ENCODE measurements at regions not wholly inside any gene's neighbourhood (a gene's known extent, or its start where the extent isn't known, plus 50 kb on each side); places are given as distances from the start of the nearest gene placed in this dataset.
"Not testable (repeated sequence)": the region's sequence is repeated elsewhere in the genome, so short reads cannot be mapped to it uniquely, and the experiment has no call there.

DNA sequence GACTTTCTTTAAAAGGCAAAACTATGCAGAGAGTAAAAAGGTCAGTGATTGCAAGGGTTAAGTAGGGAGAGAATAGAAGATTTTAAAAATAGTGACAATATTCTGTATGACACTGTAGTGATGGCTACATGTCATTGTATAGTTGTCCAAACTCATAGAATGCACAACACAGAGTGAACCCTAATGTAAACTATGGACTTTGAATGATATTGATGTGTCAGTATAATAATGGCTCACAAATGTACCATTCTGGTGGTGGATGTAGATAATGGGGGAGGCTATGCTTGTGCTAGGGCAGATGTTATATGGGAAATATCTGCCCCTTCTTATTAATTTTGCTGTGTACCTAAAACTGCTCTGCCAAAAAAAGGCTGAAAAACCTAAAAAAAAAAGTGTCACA, 468.9 kb downstream of the KIF4B start:
- in situ Hi-C loops (cut with HindIII; ENCODE audit: low sequenced_read_pairs) = no loop called here

GRCh38 chr5:155485386-155485785, 471.8 kb downstream of the KIF4B start:
- in situ Hi-C loops (cut with HindIII; ENCODE audit: low sequenced_read_pairs) = no loop called here

GRCh38 chr5:155489949-155490348, 476.4 kb downstream of the KIF4B start:
- in situ Hi-C loops (cut with HindIII; ENCODE audit: low sequenced_read_pairs) = no loop called here

GRCh38 chr5:155492191-155492590, 478.6 kb downstream of the KIF4B start:
- in situ Hi-C loops (cut with HindIII; ENCODE audit: low sequenced_read_pairs) = no loop called here

DNA sequence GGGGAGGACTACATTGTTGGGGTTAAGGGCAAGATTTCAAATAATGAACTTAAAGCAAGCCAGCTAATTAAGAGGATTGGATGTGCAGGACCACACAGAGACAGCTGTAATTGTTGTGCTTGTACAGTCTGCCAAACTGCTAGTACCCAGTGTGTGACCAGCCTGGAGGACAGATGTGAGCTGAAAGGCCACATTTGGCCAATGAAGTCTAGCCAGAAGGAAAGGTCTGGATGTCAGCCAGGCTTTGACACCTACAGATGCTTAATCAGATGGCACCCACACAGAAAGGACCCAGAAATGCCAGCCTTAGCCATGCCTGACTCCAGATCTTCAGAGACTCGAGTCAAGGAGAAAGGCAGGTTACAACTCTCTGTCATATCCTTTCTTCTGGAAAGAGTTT, 491.1 kb downstream of the KIF4B start:
- in situ Hi-C loops (cut with HindIII; ENCODE audit: low sequenced_read_pairs) = no loop called here

DNA sequence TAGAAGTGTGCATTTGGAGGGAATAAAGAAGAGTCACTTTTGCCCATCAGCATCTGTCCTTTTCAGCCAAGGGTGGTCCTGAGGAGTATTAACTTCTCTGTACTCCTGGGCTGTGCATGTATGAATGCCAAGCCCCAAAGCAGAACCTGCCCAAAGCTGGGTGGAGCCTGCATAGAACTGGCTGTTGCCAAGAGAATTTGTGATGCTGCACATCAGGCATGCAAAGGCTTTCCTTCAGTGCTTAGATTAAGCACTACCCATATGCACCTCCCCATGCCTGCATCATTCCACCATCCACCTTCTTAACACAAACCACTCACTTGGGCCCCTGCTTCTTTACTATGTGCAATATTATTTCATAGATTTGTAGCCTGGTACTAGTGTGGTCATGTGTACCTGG, 493.8 kb downstream of the KIF4B start:
- in situ Hi-C loops (cut with HindIII; ENCODE audit: low sequenced_read_pairs) = no loop called here

DNA sequence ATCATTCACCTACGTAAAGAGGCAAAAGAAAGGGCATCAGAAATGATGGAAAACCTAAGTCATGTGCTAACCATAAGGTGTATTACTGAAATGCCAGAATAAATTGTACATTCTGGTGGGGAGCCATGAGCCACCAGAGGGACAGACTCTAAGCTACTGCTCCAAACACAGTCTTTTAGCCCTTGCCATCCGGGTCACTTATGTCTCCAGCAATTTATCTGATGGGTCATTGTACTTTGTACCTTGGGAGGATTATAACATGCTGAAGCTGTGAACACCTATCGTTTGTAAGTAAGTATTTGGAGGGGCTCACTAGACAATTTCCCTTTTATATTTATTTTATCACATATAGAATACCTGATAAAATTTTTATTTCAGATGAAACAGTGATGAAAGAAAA, 495.1 kb downstream of the KIF4B start:
- in situ Hi-C loops (cut with HindIII; ENCODE audit: low sequenced_read_pairs) = no loop called here

GRCh38 chr5:155512329-155512728, 498.8 kb downstream of the KIF4B start:
- in situ Hi-C loops (cut with HindIII; ENCODE audit: low sequenced_read_pairs) = no loop called here

DNA sequence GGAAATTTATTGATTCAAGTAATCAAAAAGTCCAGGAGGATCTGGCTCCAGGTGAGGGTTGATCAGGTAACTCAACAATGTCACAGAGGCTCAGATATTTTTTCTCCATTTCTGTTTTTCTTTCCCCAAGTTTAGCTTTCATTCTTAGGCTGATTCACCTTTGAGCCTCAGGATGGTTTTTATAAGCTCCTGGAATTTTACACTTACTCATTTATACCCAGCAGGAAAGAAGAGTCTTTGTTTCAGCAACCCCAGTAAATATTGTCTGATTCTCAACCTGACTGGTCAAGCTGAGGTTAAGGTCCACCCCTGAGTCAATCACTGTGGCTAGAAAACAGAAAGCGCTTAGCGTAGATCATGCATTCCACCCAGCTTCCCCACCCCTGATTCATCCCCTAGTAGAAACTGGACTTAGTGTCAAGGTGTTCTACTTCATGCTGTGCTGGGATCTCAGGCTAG, 500.6 kb downstream of the KIF4B start:
- in situ Hi-C loops (cut with HindIII; ENCODE audit: low sequenced_read_pairs) = no loop called here

DNA sequence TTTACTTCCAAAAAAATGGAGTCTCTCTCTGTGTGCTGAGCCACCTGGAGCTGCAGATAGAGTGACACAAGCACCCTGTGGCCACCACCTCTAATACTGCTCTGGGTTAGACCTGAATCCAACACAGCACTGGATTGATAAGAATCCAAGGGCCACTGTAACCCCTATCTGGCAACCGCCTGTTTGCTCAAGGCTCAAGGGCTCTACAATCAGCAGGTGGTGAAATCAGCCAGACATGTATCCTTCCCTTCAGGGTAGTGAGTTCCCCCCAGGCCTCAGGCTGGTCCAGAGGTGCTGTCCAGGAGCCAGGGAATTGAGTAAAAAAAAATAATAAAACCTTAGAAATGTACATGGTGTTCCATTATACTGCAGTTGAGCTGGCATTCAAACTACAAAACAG, 509.0 kb downstream of the KIF4B start:
- in situ Hi-C loops (cut with HindIII; ENCODE audit: low sequenced_read_pairs) = no loop called here

GRCh38 chr5:155529362-155529761, 515.8 kb downstream of the KIF4B start:
- in situ Hi-C loops (cut with HindIII; ENCODE audit: low sequenced_read_pairs) = no loop called here

- in situ Hi-C loops (cut with HindIII; ENCODE audit: low sequenced_read_pairs) = loop anchor here (10.0 kb wide), 1 partner anchor 1295 kb away; no protein-coding TSS in a partner anchor
Observed at GRCh38 chr5:155530046-155530445, 516.5 kb downstream of the KIF4B start.

- in situ Hi-C loops (cut with HindIII; ENCODE audit: low sequenced_read_pairs) = loop anchor here (10.0 kb wide), 1 partner anchor 1292 kb away; no protein-coding TSS in a partner anchor
Observed at GRCh38 chr5:155532621-155533311, 519.2 kb downstream of the KIF4B start.

GRCh38 chr5:155540000-155540595, 526.5 kb downstream of the KIF4B start:
- in situ Hi-C loops (cut with HindIII; ENCODE audit: low sequenced_read_pairs) = loop anchor here (10.0 kb wide), 1 partner anchor 1285 kb away; no protein-coding TSS in a partner anchor

DNA sequence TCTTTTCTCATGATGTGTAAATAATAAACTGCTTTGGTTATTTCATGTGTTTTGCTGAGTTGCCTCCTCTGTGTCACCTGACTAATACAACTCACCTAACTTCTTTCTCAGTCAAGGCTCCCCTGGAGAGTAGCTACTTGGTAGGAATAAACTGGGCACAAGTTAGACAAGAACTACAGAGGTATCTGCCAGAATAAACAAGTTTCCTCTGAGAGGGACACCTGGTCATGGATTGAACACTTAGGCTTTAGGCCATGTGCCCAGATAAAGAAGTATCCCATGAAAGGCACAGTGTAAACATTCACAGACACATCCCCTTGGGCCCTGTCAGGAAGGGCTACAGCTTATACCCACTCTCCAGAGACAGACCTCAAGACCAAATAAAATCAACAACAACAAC, 532.5 kb downstream of the KIF4B start:
- in situ Hi-C loops (cut with HindIII; ENCODE audit: low sequenced_read_pairs) = no loop called here

DNA sequence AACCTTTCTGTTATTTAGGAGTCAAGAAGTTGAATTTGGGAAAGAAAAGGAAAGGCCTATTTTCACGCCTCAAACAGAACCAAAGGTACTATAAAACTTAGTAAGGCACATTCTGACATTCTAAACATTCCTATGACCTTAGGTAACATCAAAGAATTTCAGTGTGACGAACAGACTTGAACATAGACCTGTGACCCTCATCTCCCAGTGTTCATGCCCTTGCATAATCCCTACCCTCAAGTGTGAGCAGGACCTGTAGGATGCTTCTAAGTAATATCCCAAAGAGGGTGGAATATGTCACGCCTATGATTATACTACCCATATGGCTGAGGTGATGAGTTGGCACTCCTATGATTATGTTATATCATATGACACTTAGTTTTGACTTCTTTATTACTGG, 540.9 kb downstream of the KIF4B start:
- in situ Hi-C loops (cut with HindIII; ENCODE audit: low sequenced_read_pairs) = no loop called here

GRCh38 chr5:155556222-155556621, 542.7 kb downstream of the KIF4B start:
- in situ Hi-C loops (cut with HindIII; ENCODE audit: low sequenced_read_pairs) = no loop called here

GRCh38 chr5:155556700-155557099, 543.1 kb downstream of the KIF4B start:
- in situ Hi-C loops (cut with HindIII; ENCODE audit: low sequenced_read_pairs) = no loop called here

DNA sequence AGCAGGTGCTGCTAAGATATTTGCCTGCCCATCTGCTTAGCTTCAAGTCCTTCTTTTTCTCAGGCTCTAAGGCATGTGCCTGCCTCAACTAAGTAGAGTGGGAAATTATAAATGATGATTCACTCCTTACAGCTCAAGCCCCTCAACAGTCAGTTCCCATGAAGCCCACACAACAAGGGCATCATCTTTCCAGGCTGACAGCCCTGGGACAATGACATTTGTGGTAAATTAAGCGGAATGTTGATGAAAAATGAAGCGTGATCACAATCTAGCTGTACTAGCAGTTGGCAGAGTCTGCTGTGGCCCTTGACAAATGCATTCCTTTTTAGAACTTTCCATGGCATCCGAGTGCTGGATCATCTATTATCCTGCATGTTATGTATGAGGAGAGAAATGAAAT, 548.6 kb downstream of the KIF4B start:
- in situ Hi-C loops (cut with HindIII; ENCODE audit: low sequenced_read_pairs) = no loop called here

- in situ Hi-C loops (cut with HindIII; ENCODE audit: low sequenced_read_pairs) = no loop called here
Observed at GRCh38 chr5:155564541-155564940, 551.0 kb downstream of the KIF4B start.

- in situ Hi-C loops (cut with HindIII; ENCODE audit: low sequenced_read_pairs) = no loop called here
Observed at GRCh38 chr5:155575861-155576260, 562.3 kb downstream of the KIF4B start.

DNA sequence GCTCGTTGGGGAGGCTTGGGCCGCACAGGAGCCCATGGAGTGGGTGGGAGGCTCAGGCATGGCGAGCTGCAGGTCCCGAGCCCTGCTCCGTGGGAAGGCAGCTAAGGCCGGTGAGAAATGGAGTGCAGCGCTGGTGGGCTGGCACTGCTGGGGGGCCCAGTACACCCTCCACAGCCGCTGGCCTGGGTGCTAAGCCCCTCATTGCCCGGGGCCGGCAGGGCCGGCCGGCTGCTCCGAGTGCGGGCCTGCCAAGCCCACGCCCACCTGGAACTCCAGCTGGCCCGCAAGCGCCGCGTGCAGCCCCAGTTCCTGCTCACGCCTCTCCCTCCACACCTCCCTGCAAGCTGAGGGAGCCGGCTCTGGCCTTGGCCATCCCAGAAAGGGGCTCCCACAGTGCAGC, 573.3 kb downstream of the KIF4B start:
- in situ Hi-C loops (cut with HindIII; ENCODE audit: low sequenced_read_pairs) = not testable (repeated sequence)

DNA sequence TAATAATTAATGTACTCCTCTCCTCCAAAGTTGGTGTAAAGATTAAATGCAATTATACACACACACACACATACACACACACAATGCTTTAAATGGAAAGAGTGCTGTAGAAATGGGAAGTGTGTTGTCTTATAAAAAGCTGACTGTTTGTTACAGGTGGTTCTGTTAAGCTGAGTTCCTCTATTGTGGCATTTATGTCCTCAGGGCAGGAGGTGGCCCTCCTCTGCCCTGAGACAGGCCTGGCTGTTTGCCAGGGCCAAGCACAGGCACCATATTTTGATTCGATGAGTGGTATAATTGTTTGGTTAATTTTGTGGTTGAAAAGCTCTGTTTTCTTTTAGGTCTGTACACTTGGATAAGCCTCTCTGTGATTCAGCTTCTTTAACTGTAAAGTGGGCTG, 573.9 kb downstream of the KIF4B start:
- in situ Hi-C loops (cut with HindIII; ENCODE audit: low sequenced_read_pairs) = no loop called here

All from endothelial cell of hepatic sinusoid (primary cell).